ENCODE measurements at regions not wholly inside any gene's neighbourhood (a gene's known extent, or its start where the extent isn't known, plus 50 kb on each side); places are given as distances from the start of the nearest gene placed in this dataset.

GRCh38 chr17:77383613-77384608 lies 243.1 kb downstream of the SEC14L1 start:
- H3K27ac ChIP-seq = no peak overlapping the region
- TF ChIP-seq CTCF (IDR thresholded peaks at IDR 0.05) = no peak
- TF ChIP-seq ZFX (IDR thresholded peaks at IDR 0.05; ENCODE audit: borderline replicate concordance) = no peak

GRCh38 chr17:77385750-77386501 lies 245.2 kb downstream of the SEC14L1 start:
- no peak for TF ChIP-seq ZFX (IDR thresholded peaks at IDR 0.05; ENCODE audit: borderline replicate concordance)
- no peak for TF ChIP-seq CTCF (IDR thresholded peaks at IDR 0.05)
- H3K27ac ChIP-seq = no peak overlapping the region

- no peak overlapping the region for H3K27ac ChIP-seq
- TF ChIP-seq CTCF (IDR thresholded peaks at IDR 0.05) = no peak
Measured at GRCh38 chr17:77386502-77387192, 245.9 kb downstream of the SEC14L1 start.

GRCh38 chr17:77387891-77388290 lies 247.1 kb downstream of the SEC14L1 start:
- no peak overlapping the region for H3K27ac ChIP-seq
- no peak for TF ChIP-seq CTCF (IDR thresholded peaks at IDR 0.05)
- TF ChIP-seq ZFX (IDR thresholded peaks at IDR 0.05; ENCODE audit: borderline replicate concordance) = no peak

- H3K27ac ChIP-seq = no peak overlapping the region
- TF ChIP-seq ZFX (IDR thresholded peaks at IDR 0.05; ENCODE audit: borderline replicate concordance) (no peak), CTCF (IDR thresholded peaks at IDR 0.05) (no peak)
Measured at GRCh38 chr17:77388384-77389306, 247.9 kb downstream of the SEC14L1 start.

- no peak overlapping the region for H3K27ac ChIP-seq
- TF ChIP-seq ZFX (IDR thresholded peaks at IDR 0.05; ENCODE audit: borderline replicate concordance) (no peak), CTCF (IDR thresholded peaks at IDR 0.05) (no peak)
Measured at GRCh38 chr17:77390870-77391269, 250.1 kb downstream of the SEC14L1 start.

Measured in 22Rv1 (cell line).